ENCODE measurements at regions not wholly inside any gene's neighbourhood (a gene's known extent, or its start where the extent isn't known, plus 50 kb on each side); places are given as distances from the start of the nearest gene placed in this dataset.

DNA sequence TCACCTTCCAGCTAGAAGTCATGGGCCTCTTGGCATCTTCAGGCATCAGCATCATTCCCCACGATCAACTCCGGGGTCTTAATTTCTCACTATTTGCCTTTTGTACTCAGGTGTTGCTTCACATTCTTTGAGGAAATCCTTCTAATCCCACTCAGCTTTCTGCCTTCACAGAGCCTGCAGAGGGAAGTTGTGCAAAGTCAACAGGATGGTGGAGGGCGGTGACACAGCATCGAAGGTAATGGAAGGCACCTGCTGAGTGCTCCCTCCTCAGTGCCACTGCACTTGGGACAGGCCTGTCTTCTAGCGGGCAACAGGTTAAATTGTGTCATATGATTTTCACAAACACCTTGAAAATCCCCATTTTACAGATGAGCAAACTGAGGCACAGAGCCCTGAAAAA lies 164.0 kb downstream of the EN1 start:
- TF ChIP-seq, protein P1, sequence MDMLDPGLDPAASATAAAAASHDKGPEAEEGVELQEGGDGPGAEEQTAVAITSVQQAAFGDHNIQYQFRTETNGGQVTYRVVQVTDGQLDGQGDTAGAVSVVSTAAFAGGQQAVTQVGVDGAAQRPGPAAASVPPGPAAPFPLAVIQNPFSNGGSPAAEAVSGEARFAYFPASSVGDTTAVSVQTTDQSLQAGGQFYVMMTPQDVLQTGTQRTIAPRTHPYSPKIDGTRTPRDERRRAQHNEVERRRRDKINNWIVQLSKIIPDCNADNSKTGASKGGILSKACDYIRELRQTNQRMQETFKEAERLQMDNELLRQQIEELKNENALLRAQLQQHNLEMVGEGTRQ (IDR thresholded peaks at IDR 0.05; ENCODE audit: borderline replicate concordance, low read depth, low read length) = no peak
- TF ChIP-seq ELF1 (IDR thresholded peaks at IDR 0.05) = no peak
- TF ChIP-seq, protein P2, sequence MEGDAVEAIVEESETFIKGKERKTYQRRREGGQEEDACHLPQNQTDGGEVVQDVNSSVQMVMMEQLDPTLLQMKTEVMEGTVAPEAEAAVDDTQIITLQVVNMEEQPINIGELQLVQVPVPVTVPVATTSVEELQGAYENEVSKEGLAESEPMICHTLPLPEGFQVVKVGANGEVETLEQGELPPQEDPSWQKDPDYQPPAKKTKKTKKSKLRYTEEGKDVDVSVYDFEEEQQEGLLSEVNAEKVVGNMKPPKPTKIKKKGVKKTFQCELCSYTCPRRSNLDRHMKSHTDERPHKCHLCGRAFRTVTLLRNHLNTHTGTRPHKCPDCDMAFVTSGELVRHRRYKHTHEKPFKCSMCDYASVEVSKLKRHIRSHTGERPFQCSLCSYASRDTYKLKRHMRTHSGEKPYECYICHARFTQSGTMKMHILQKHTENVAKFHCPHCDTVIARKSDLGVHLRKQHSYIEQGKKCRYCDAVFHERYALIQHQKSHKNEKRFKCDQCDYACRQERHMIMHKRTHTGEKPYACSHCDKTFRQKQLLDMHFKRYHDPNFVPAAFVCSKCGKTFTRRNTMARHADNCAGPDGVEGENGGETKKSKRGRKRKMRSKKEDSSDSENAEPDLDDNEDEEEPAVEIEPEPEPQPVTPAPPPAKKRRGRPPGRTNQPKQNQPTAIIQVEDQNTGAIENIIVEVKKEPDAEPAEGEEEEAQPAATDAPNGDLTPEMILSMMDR (IDR thresholded peaks at IDR 0.05) = no peak
- TF ChIP-seq TCF12 (IDR thresholded peaks at IDR 0.05) = no peak
- TF ChIP-seq, protein P3, sequence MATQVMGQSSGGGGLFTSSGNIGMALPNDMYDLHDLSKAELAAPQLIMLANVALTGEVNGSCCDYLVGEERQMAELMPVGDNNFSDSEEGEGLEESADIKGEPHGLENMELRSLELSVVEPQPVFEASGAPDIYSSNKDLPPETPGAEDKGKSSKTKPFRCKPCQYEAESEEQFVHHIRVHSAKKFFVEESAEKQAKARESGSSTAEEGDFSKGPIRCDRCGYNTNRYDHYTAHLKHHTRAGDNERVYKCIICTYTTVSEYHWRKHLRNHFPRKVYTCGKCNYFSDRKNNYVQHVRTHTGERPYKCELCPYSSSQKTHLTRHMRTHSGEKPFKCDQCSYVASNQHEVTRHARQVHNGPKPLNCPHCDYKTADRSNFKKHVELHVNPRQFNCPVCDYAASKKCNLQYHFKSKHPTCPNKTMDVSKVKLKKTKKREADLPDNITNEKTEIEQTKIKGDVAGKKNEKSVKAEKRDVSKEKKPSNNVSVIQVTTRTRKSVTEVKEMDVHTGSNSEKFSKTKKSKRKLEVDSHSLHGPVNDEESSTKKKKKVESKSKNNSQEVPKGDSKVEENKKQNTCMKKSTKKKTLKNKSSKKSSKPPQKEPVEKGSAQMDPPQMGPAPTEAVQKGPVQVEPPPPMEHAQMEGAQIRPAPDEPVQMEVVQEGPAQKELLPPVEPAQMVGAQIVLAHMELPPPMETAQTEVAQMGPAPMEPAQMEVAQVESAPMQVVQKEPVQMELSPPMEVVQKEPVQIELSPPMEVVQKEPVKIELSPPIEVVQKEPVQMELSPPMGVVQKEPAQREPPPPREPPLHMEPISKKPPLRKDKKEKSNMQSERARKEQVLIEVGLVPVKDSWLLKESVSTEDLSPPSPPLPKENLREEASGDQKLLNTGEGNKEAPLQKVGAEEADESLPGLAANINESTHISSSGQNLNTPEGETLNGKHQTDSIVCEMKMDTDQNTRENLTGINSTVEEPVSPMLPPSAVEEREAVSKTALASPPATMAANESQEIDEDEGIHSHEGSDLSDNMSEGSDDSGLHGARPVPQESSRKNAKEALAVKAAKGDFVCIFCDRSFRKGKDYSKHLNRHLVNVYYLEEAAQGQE (IDR thresholded peaks at IDR 0.05; ENCODE audit: low read depth, low read length) = no peak
- no peak for TF ChIP-seq JUND (IDR thresholded peaks at IDR 0.05)
- no peak for TF ChIP-seq EP300 (IDR thresholded peaks at IDR 0.05; ENCODE audit: borderline replicate concordance in 1 of 2, low read depth in 1 of 2, low read length in 1 of 2)
- no peak for TF ChIP-seq SMC3 (IDR thresholded peaks at IDR 0.05; ENCODE audit: low read depth, low read length)
- TF ChIP-seq RAD21 (IDR thresholded peaks at IDR 0.05; ENCODE audit: low read length) = no peak
- TF ChIP-seq EZH2phosphoT487 (IDR thresholded peaks at IDR 0.05; ENCODE audit: borderline replicate concordance, low read depth) = no peak
- no peak for TF ChIP-seq MXI1 (IDR thresholded peaks at IDR 0.05; ENCODE audit: low read depth, low read length)
